Progenitor cell of endocrine pancreas (in vitro differentiated cells): ENCODE measurements at regions not wholly inside any gene's neighbourhood (a gene's known extent, or its start where the extent isn't known, plus 50 kb on each side); places are given as distances from the start of the nearest gene placed in this dataset.

Experiments
- DNase-seq: peaks from one replicate; pipeline ENCODE4 v3.0.0; 2021; ENCODE audit warnings: low spot score; ENCODE audit not compliant: unreplicated experiment
- H3K27ac Mint-ChIP-seq: 2 replicates; pipeline ENCODE4 v1.8.0; 2021; ENCODE audit warnings: mild to moderate bottlenecking, moderate library complexity, mixed read lengths
- H3K27me3 Mint-ChIP-seq: 2 replicates; pipeline ENCODE4 v1.8.0; 2021; ENCODE audit warnings: mixed read lengths
- H3K36me3 Mint-ChIP-seq: 2 replicates; pipeline ENCODE4 v1.8.0; 2022; ENCODE audit warnings: mixed read lengths; ENCODE audit not compliant: insufficient read depth
- H3K4me1 Mint-ChIP-seq: 2 replicates; pipeline ENCODE4 v1.8.0; 2021; ENCODE audit warnings: low read depth, mixed read lengths
- H3K4me3 Mint-ChIP-seq: 2 replicates; pipeline ENCODE4 v1.8.0; 2021; ENCODE audit warnings: low read depth, mild to moderate bottlenecking, moderate library complexity, mixed read lengths
- H3K9me3 Mint-ChIP-seq: 2 replicates; pipeline ENCODE4 v1.8.0; 2021; ENCODE audit warnings: low read depth, mixed read lengths
- TF ChIP-seq, protein P1 (sequence below): fragments of 200-600 bp; sonication (generic); IDR thresholded peaks from one replicate; pipeline ENCODE4 v1.5.0; 2021; ENCODE audit warnings: antibody characterized with exemption, mild to moderate bottlenecking; ENCODE audit not compliant: unreplicated experiment

DNA sequence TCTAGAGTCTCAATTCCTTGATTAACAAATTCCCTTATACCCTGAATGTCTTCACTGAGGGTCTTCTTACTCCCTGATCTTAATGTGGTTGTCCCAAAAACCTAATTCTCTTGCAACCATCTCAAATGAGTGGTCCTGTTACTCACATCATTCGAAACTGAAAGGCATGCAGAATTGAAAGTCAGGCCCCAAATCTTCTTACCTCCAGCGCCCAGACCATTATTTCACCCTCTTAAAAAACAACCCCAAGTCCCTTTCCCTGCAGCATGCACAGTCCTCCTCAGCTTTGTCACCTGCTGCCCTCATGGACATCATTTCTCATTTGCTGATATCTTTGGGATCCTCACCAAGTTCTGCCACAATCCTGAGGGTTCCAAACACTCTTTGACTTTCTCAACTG is 230.1 kb downstream of the SEC16B start:
- DNase-seq: no peak
- no peaks in the 10 kb centered on the region for H3K9me3 Mint-ChIP-seq
- H3K27me3 Mint-ChIP-seq: no peaks in the 10 kb centered on the region
- H3K4me1 Mint-ChIP-seq: peaks cover 7% of the 10 kb centered on the region
- H3K4me3 Mint-ChIP-seq: no peak overlapping the region
- H3K27ac Mint-ChIP-seq: no peak overlapping the region
- TF ChIP-seq, protein P1, sequence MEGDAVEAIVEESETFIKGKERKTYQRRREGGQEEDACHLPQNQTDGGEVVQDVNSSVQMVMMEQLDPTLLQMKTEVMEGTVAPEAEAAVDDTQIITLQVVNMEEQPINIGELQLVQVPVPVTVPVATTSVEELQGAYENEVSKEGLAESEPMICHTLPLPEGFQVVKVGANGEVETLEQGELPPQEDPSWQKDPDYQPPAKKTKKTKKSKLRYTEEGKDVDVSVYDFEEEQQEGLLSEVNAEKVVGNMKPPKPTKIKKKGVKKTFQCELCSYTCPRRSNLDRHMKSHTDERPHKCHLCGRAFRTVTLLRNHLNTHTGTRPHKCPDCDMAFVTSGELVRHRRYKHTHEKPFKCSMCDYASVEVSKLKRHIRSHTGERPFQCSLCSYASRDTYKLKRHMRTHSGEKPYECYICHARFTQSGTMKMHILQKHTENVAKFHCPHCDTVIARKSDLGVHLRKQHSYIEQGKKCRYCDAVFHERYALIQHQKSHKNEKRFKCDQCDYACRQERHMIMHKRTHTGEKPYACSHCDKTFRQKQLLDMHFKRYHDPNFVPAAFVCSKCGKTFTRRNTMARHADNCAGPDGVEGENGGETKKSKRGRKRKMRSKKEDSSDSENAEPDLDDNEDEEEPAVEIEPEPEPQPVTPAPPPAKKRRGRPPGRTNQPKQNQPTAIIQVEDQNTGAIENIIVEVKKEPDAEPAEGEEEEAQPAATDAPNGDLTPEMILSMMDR: no peak
- H3K36me3 Mint-ChIP-seq: no peaks in the 10 kb centered on the region

- no peaks in the 10 kb centered on the region for H3K36me3 Mint-ChIP-seq
- DNase-seq: no peak
- H3K9me3 Mint-ChIP-seq: no peaks in the 10 kb centered on the region
- TF ChIP-seq, protein P1: no peak
- H3K4me1 Mint-ChIP-seq: peaks cover 7% of the 10 kb centered on the region
- H3K27me3 Mint-ChIP-seq: no peaks in the 10 kb centered on the region
- H3K27ac Mint-ChIP-seq: no peak overlapping the region
- no peak overlapping the region for H3K4me3 Mint-ChIP-seq
Observed at GRCh38 chr1:177737456-177737855, 232.4 kb downstream of the SEC16B start.

DNA sequence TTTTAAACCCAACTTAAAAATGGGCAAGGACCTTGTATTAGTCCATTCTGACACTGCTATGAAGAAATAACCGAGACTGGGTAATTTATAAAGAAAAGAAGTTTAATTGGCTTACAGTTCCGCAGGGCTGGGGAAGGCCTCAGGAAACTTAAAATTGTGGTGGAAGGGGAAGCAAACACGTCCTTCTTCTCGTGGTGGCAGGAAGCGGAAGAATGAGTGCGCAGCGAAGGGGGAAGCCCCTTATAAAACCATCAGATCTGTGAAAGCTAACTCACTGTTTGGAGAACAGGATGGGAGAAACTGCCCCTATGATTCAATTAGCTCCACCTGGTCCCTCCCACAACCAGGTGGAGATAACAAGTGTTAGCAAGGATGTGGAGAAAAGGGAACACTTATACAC is 237.7 kb downstream of the SEC16B start:
- no peak overlapping the region for H3K27ac Mint-ChIP-seq
- no peak overlapping the region for H3K4me3 Mint-ChIP-seq
- DNase-seq: no peak
- peaks cover 4% of the 10 kb centered on the region for H3K4me1 Mint-ChIP-seq
- no peaks in the 10 kb centered on the region for H3K9me3 Mint-ChIP-seq
- TF ChIP-seq, protein P1: no peak
- H3K36me3 Mint-ChIP-seq: no peaks in the 10 kb centered on the region
- H3K27me3 Mint-ChIP-seq: no peaks in the 10 kb centered on the region

- H3K27ac Mint-ChIP-seq: no peak overlapping the region
- H3K4me3 Mint-ChIP-seq: no peak overlapping the region
- peaks cover 2% of the 10 kb centered on the region for H3K36me3 Mint-ChIP-seq
- H3K4me1 Mint-ChIP-seq: no peaks in the 10 kb centered on the region
- no peaks in the 10 kb centered on the region for H3K27me3 Mint-ChIP-seq
- DNase-seq: no peak
- TF ChIP-seq, protein P1: no peak
- H3K9me3 Mint-ChIP-seq: peaks cover 16% of the 10 kb centered on the region
Observed at GRCh38 chr1:177729646-177730045, 240.2 kb downstream of the SEC16B start.

GRCh38 chr1:177723533-177723932 is 246.3 kb downstream of the SEC16B start:
- Mint-ChIP-seq H3K9me3 (peaks cover 48% of the 10 kb centered on the region), H3K36me3 (peaks cover 4% of the 10 kb centered on the region), H3K27ac (no peak overlapping the region), H3K4me1 (no peaks in the 10 kb centered on the region), H3K27me3 (no peaks in the 10 kb centered on the region), H3K4me3 (no peak overlapping the region)
- TF ChIP-seq, protein P1: no peak
- DNase-seq: no peak
